HEK293 (cell line): ENCODE measurements at regions not wholly inside any gene's neighbourhood (a gene's known extent, or its start where the extent isn't known, plus 50 kb on each side); places are given as distances from the start of the nearest gene placed in this dataset.

Experiments
- CTCF ChIA-PET: fragments of 350-600 bp; formaldehyde crosslinking; extraction: SDS; loops from one replicate; lab custom pipeline; 2021; ENCODE audit warnings: antibody characterized with exemption; lab: Yijun Ruan, JAX
- POLR2A ChIA-PET: fragments of 300-600 bp; formaldehyde crosslinking; extraction: SDS; loops from one replicate; lab custom pipeline; 2020; ENCODE audit warnings: antibody characterized with exemption, inconsistent platforms; lab: Yijun Ruan, JAX
- H3K27ac ChIP-seq: fragments of 200-500 bp; sonication (Bioruptor generic); 2 replicates; pipeline ENCODE4 v1.5.1; 2014; ENCODE audit warnings: low read depth, low read length, control low read depth, inconsistent platforms; ENCODE audit errors: extremely low read depth
- H3K36me3 ChIP-seq, 2 experiments: fragments of 200-500 bp in 1 of 2; sonication (Bioruptor generic) in 1 of 2; 1 replicate in 1 of 2; 2 replicates in 1 of 2; pipeline ENCODE4 v1.5.1; 2014 to 2017; ENCODE audit warnings: inconsistent platforms in 2 of 2, low read length in 2 of 2; ENCODE audit not compliant: control insufficient read depth in 2 of 2, insufficient read depth in 1 of 2
- H3K4me1 ChIP-seq: fragments of 200-500 bp; sonication (Bioruptor generic); 2 replicates; pipeline ENCODE4 v1.5.1; 2014; ENCODE audit warnings: mild to moderate bottlenecking, low read length, inconsistent platforms; ENCODE audit not compliant: control insufficient read depth, insufficient read depth
- H3K4me3 ChIP-seq: 2 replicates; pipeline ENCODE4 v1.5.1; 2011; ENCODE audit warnings: low read depth, mild to moderate bottlenecking, control low read depth, low read length, moderate library complexity
- H3K9me3 ChIP-seq: fragments of 200-500 bp; sonication (Bioruptor generic); 2 replicates; pipeline ENCODE4 v1.5.1; 2014; ENCODE audit warnings: low read depth, low read length, inconsistent platforms; ENCODE audit not compliant: control insufficient read depth, insufficient read depth
- KLF17 ChIP-seq: fragments of 450-650 bp; formaldehyde crosslinking; IDR thresholded peaks from 2 replicates; pipeline ENCODE4 v1.5.1; 2016; ENCODE audit warnings: missing biosample characterization, missing genetic modification characterization
- MYNN ChIP-seq: fragments of 450-650 bp; formaldehyde crosslinking; IDR thresholded peaks from 2 replicates; pipeline ENCODE4 v1.5.1; 2016; ENCODE audit warnings: missing biosample characterization, missing genetic modification characterization, borderline replicate concordance
- PRDM1 ChIP-seq: fragments of 450-650 bp; formaldehyde crosslinking; IDR thresholded peaks from 2 replicates; pipeline ENCODE4; 2016; ENCODE audit warnings: missing biosample characterization, missing genetic modification characterization
- RBAK ChIP-seq: fragments of 450-650 bp; formaldehyde crosslinking; IDR thresholded peaks from 2 replicates; pipeline ENCODE4 v1.5.1; 2016; ENCODE audit warnings: missing biosample characterization, missing genetic modification characterization
- SETDB1 ChIP-seq: IDR thresholded peaks from one replicate; pipeline ENCODE4 v1.6.1; 2017; ENCODE audit warnings: mild to moderate bottlenecking, low read length, moderate library complexity, mixed read lengths; ENCODE audit not compliant: insufficient read length
- TRIM28 ChIP-seq: IDR thresholded peaks from 2 replicates; pipeline ENCODE4 v1.6.1; 2011; ENCODE audit warnings: low read length, control low read depth, borderline replicate concordance
- TSHZ1 ChIP-seq: fragments of 450-650 bp; formaldehyde crosslinking; IDR thresholded peaks from 2 replicates; pipeline ENCODE4 v1.5.1; 2016; ENCODE audit warnings: missing biosample characterization, missing genetic modification characterization, borderline replicate concordance
- ZBTB20 ChIP-seq: fragments of 450-650 bp; formaldehyde crosslinking; IDR thresholded peaks from 2 replicates; pipeline ENCODE4 v1.5.1; 2016; ENCODE audit warnings: missing biosample characterization, missing genetic modification characterization
- ZNF518A ChIP-seq: fragments of 450-650 bp; formaldehyde crosslinking; conservative IDR thresholded peaks from 2 replicates; pipeline ENCODE4 v1.5.1; 2016; ENCODE audit warnings: low read depth, missing biosample characterization, missing genetic modification characterization
- ZNF548 ChIP-seq: fragments of 450-650 bp; formaldehyde crosslinking; IDR thresholded peaks from 2 replicates; pipeline ENCODE4 v1.5.1; 2016; ENCODE audit warnings: missing biosample characterization, missing genetic modification characterization
- ZNF558 ChIP-seq: fragments of 450-650 bp; formaldehyde crosslinking; IDR thresholded peaks from 2 replicates; pipeline ENCODE4 v1.5.1; 2016; ENCODE audit warnings: missing biosample characterization, missing genetic modification characterization
- ZNF645 ChIP-seq: fragments of 450-650 bp; formaldehyde crosslinking; IDR thresholded peaks from 2 replicates; pipeline ENCODE4; 2016; ENCODE audit warnings: missing biosample characterization, missing genetic modification characterization
- ZNF664 ChIP-seq: fragments of 450-650 bp; formaldehyde crosslinking; IDR thresholded peaks from 2 replicates; pipeline ENCODE4 v1.5.1; 2016; ENCODE audit warnings: missing biosample characterization, missing genetic modification characterization
- ZXDB ChIP-seq: fragments of 450-650 bp; formaldehyde crosslinking; IDR thresholded peaks from 2 replicates; pipeline ENCODE4 v1.5.1; 2016; ENCODE audit warnings: missing biosample characterization, missing genetic modification characterization
- TF ChIP-seq, protein P1 (sequence below): fragments of 450-650 bp; formaldehyde crosslinking; optimal IDR thresholded peaks from 2 replicates; pipeline ENCODE3; 2016; ENCODE audit warnings: missing biosample characterization, mild to moderate bottlenecking, missing genetic modification characterization

GRCh38 chr17:63277629-63278028 lies 168.5 kb downstream of the CYB561 start:
- Histone ChIP-seq H3K36me3 (no peaks in the 10 kb centered on the region), H3K27ac (no peak overlapping the region), H3K4me1 (no peaks in the 10 kb centered on the region), H3K9me3 (no peaks in the 10 kb centered on the region), H3K4me3 (no peak overlapping the region)
- TF ChIP-seq TSHZ1 (tag by site-specific recombination) = no peak
- TF ChIP-seq PRDM1 (tag by site-specific recombination) = no peak
- no peak for TF ChIP-seq RBAK (tag by site-specific recombination)
- CTCF ChIA-PET = interaction anchor here (0.6 to 0.7 kb wide), 3 partner anchors 60 to 199 kb away, joined by 3 to 5 read pairs (median 3); partner anchors contain the start of gene ACE
- POLR2A ChIA-PET = no interaction called here

DNA sequence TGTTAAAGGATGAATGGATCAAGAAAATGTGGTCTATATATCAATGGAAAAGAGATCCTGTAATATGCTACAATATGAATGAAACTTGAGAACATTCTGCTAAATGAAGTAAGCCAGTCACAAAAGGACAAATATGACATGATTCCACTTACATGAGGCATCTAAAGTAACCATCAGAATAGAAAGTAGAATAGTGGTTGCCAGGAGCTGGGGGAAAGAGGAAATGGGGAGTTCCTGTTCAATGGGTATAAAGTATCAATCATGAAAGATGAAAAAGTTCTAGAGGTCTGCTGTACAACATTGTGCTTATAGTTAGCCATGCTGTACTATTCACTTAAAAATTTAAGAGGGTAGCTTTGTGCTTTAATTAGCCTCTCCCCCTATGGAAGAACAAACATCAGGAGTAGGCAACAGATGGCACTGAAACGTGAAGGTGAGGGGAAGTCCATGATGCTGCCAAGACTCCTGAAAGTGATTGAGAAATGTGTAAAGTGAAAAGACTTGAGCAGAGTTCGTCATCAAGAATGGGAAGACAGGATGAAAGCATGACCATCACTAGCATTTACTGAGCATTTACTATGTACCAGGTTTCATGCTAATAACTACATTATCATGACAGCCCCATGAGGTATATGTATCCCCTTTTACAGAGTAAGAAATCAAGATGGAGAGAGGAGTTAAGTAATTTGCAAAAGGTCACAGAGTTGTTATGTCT lies 167.2 kb downstream of the CYB561 start:
- Histone ChIP-seq H3K9me3 (no peaks in the 10 kb centered on the region), H3K4me1 (no peaks in the 10 kb centered on the region)
- TF ChIP-seq ZNF645 (tag by site-specific recombination) = no peak
- 0 out of 2 replicates have a peak, but pooled peaks have one; percentile 24 for TF ChIP-seq ZNF664
- TF ChIP-seq, all 188 proteins: peak for 1
- Histone ChIP-seq H3K36me3 (no peaks in the 10 kb centered on the region), H3K27ac (no peak overlapping the region), H3K4me3 (no peak overlapping the region)
- CTCF ChIA-PET = interaction anchor here (1.6 kb wide), 1 partner anchor 14 kb away, joined by 3 read pairs; no protein-coding TSS in a partner anchor
- POLR2A ChIA-PET = no interaction called here

- Histone ChIP-seq H3K4me1 (no peaks in the 10 kb centered on the region), H3K4me3 (no peak overlapping the region), H3K9me3 (no peaks in the 10 kb centered on the region), H3K36me3 (no peaks in the 10 kb centered on the region), H3K27ac (no peak overlapping the region)
- ChIA-PET POLR2A (no interaction called here), CTCF (interaction anchor here (1.6 kb wide), 1 partner anchor 13 kb away, joined by 3 read pairs; no protein-coding TSS in a partner anchor)
- TF ChIP-seq SETDB1 = no peak
- TF ChIP-seq, protein P1, sequence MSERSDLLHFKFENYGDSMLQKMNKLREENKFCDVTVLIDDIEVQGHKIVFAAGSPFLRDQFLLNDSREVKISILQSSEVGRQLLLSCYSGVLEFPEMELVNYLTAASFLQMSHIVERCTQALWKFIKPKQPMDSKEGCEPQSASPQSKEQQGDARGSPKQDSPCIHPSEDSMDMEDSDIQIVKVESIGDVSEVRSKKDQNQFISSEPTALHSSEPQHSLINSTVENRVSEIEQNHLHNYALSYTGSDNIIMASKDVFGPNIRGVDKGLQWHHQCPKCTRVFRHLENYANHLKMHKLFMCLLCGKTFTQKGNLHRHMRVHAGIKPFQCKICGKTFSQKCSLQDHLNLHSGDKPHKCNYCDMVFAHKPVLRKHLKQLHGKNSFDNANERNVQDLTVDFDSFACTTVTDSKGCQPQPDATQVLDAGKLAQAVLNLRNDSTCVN (tag by site-specific recombination) = no peak
- TF ChIP-seq ZXDB (tag by site-specific recombination) = no peak
- TF ChIP-seq MYNN = no peak
- no peak for TF ChIP-seq TRIM28
- TF ChIP-seq KLF17 (tag by site-specific recombination) = no peak
- TF ChIP-seq ZNF518A (tag by site-specific recombination) = no peak
- no peak for TF ChIP-seq ZNF548
- no peak for TF ChIP-seq ZNF558
- TF ChIP-seq ZBTB20 (tag by site-specific recombination) = no peak
- no peak for TF ChIP-seq ZNF664
Observed at GRCh38 chr17:63279498-63280230, 166.4 kb downstream of the CYB561 start.
